PC-9 (cell line): ENCODE measurements at regions not wholly inside any gene's neighbourhood (a gene's known extent, or its start where the extent isn't known, plus 50 kb on each side); places are given as distances from the start of the nearest gene placed in this dataset.

Experiments
- BruUV-seq: library from RNA; stranded (reverse); fragments of 400-500 nt; replicated peaks from 2 replicates; lab custom pipeline; 2021; lab: Mats Ljungman, UMichigan
- CTCF ChIA-PET: fragments of 300-600 bp; sonication (Branson Sonifier 250); formaldehyde crosslinking; loops from one replicate; lab custom pipeline; 2022; ENCODE audit warnings: antibody characterized with exemption; lab: Charles Lee
- POLR2A ChIA-PET: fragments of 300-600 bp; sonication (Branson Sonifier 250); formaldehyde crosslinking; loops from one replicate; lab custom pipeline; 2022; ENCODE audit warnings: antibody characterized with exemption; ENCODE audit not compliant: unreplicated experiment; lab: Charles Lee
- DNase-seq, 2 experiments: peaks; one replicate each; pipeline versions ENCODE4 v3.0.0 to v3.0.0-alpha.2; 2015 to 2022; ENCODE audit warnings: mixed read lengths in 1 of 2
- H2AFZ ChIP-seq: fragments of 200-600 bp; sonication (generic); 2 replicates; pipeline ENCODE4 v1.8.1; 2017; ENCODE audit warnings: antibody characterized with exemption
- H3F3A ChIP-seq: fragments of 200-600 bp; sonication (generic); 2 replicates; pipeline ENCODE4 v1.8.1; 2017; ENCODE audit warnings: antibody characterized with exemption, mild to moderate bottlenecking, low read depth; ENCODE audit not compliant: insufficient read depth
- H3K27ac ChIP-seq: fragments of 200-600 bp; sonication (generic); 2 replicates; pipeline ENCODE4 v1.6.1; 2016; ENCODE audit warnings: mixed run types
- H3K27me3 ChIP-seq: fragments of 200-600 bp; sonication (generic); 2 replicates; pipeline ENCODE4 v1.6.1; 2016; ENCODE audit warnings: low read depth, mixed run types; ENCODE audit not compliant: insufficient read depth
- H3K36me3 ChIP-seq: fragments of 200-600 bp; sonication (generic); 2 replicates; pipeline ENCODE4 v1.6.1; 2016; ENCODE audit warnings: low read depth, mixed run types
- H3K4me1 ChIP-seq: fragments of 200-600 bp; sonication (generic); replicated peaks from 2 replicates; pipeline ENCODE4 v1.6.1; 2016; ENCODE audit warnings: mixed run types; ENCODE audit not compliant: insufficient read depth
- H3K4me2 ChIP-seq: fragments of 200-600 bp; sonication (generic); 2 replicates; pipeline ENCODE4 v1.6.1; 2017; ENCODE audit warnings: mixed run types
- H3K4me3 ChIP-seq: fragments of 200-600 bp; sonication (generic); 2 replicates; pipeline ENCODE4 v1.6.1; 2016; ENCODE audit warnings: mixed run types
- H3K79me2 ChIP-seq: fragments of 200-600 bp; sonication (generic); 2 replicates; pipeline ENCODE4 v1.6.1; 2017; ENCODE audit warnings: low read depth, mixed run types
- H3K9me2 ChIP-seq: fragments of 200-600 bp; sonication (generic); 2 replicates; pipeline ENCODE4 v1.8.1; 2017; ENCODE audit warnings: mild to moderate bottlenecking; ENCODE audit not compliant: insufficient read depth
- H3K9me3 ChIP-seq: fragments of 200-600 bp; sonication (generic); 2 replicates; pipeline ENCODE4 v1.8.1; 2016; ENCODE audit warnings: low read depth; ENCODE audit not compliant: insufficient read depth
- H4K20me1 ChIP-seq: fragments of 200-600 bp; sonication (generic); 2 replicates; pipeline ENCODE4 v1.8.1; 2017; ENCODE audit not compliant: insufficient read depth
- CTCF ChIP-seq: fragments of 200-600 bp; sonication (generic); conservative IDR thresholded peaks from 2 replicates; pipeline ENCODE4 v1.6.1; 2017; ENCODE audit warnings: mixed run types, antibody characterized with exemption, mild to moderate bottlenecking, moderate library complexity
- EZH2 ChIP-seq: fragments of 200-600 bp; sonication (generic); IDR thresholded peaks from 2 replicates; pipeline ENCODE4 v1.8.0; 2017; ENCODE audit warnings: antibody characterized with exemption, low read depth
- intact Hi-C: fragments of 100-400 bp; cut with micrococcal nuclease; formaldehyde crosslinking; loops from one replicate; pipeline ENCODE4 v1.10.0; 2022; ENCODE audit not compliant: unreplicated experiment

- H3K36me3 ChIP-seq: no peaks in the 10 kb centered on the region
- no peaks in the 10 kb centered on the region for H3K9me2 ChIP-seq
- H3K27ac ChIP-seq: no peak overlapping the region
- ChIA-PET CTCF (no interaction called here), POLR2A (no interaction called here)
- no peak overlapping the region for H3K4me3 ChIP-seq
- H3K79me2 ChIP-seq: no peaks in the 10 kb centered on the region
- H3K4me2 ChIP-seq: no peak overlapping the region
- no peak for DNase-seq
- no peaks in the 10 kb centered on the region for H3F3A ChIP-seq
- no peaks in the 10 kb centered on the region for H4K20me1 ChIP-seq
- no peak for TF ChIP-seq CTCF
- TF ChIP-seq EZH2: no peak
- H3K4me1 ChIP-seq: no peaks in the 10 kb centered on the region
- BruUV-seq: no TSS peak
- no peaks in the 10 kb centered on the region; the same call in 1 of the 2 replicates for H3K9me3 ChIP-seq
- no peak overlapping the region for H2AFZ ChIP-seq
- peaks cover 66% of the 10 kb centered on the region for H3K27me3 ChIP-seq
- intact Hi-C loops: no loop called here
Measured at GRCh38 chr10:2888403-2889004, 178.8 kb upstream of the PFKP start.

- ChIA-PET CTCF (no interaction called here), POLR2A (no interaction called here)
Measured at GRCh38 chr10:2887391-2888070, 179.8 kb upstream of the PFKP start.

GRCh38 chr10:2886662-2887061 lies 180.7 kb upstream of the PFKP start:
- no peaks in the 10 kb centered on the region for H3K79me2 ChIP-seq
- no peaks in the 10 kb centered on the region for H4K20me1 ChIP-seq
- H3K27ac ChIP-seq: no peak overlapping the region
- H3F3A ChIP-seq: no peaks in the 10 kb centered on the region
- peaks cover 70% of the 10 kb centered on the region for H3K27me3 ChIP-seq
- no peak for DNase-seq
- no peaks in the 10 kb centered on the region for H3K36me3 ChIP-seq
- no peak for TF ChIP-seq CTCF
- no peak for TF ChIP-seq EZH2
- POLR2A ChIA-PET: no interaction called here
- no TSS peak for BruUV-seq
- intact Hi-C loops: no loop called here
- CTCF ChIA-PET: no interaction called here
- H3K9me3 ChIP-seq: no peaks in the 10 kb centered on the region
- no peaks in the 10 kb centered on the region for H3K4me1 ChIP-seq
- no peaks in the 10 kb centered on the region for H3K9me2 ChIP-seq
- no peak overlapping the region for H3K4me2 ChIP-seq
- H3K4me3 ChIP-seq: no peak overlapping the region
- no peak overlapping the region for H2AFZ ChIP-seq

More at GRCh38 chr10:2887391-2888070, 179.8 kb upstream of the PFKP start:
- intact Hi-C loops: no loop called here
- Histone ChIP-seq H3K36me3 (no peaks in the 10 kb centered on the region), H3F3A (no peaks in the 10 kb centered on the region), H3K4me3 (no peak overlapping the region), H3K9me2 (no peaks in the 10 kb centered on the region), H3K4me2 (no peak overlapping the region), H2AFZ (no peak overlapping the region), H3K9me3 (no peaks in the 10 kb centered on the region; the same call in 1 of the 2 replicates), H3K27me3 (peaks cover 67% of the 10 kb centered on the region), H3K4me1 (no peaks in the 10 kb centered on the region), H3K79me2 (no peaks in the 10 kb centered on the region), H3K27ac (no peak overlapping the region), H4K20me1 (no peaks in the 10 kb centered on the region)
- TF ChIP-seq EZH2 (no peak), CTCF (no peak)
- no TSS peak for BruUV-seq
- no peak for DNase-seq
